Muscle of leg (tissue), 3 donors: ENCODE measurements at regions not wholly inside any gene's neighbourhood (a gene's known extent, or its start where the extent isn't known, plus 50 kb on each side); places are given as distances from the start of the nearest gene placed in this dataset.

ENCODE experiments used
- DNase-seq: peaks from one replicate; pipeline ENCODE4 v3.0.0; 2013
- H3K27ac ChIP-seq: one replicate; pipeline ENCODE4 v1.5.1; 2013; ENCODE audit warnings: mild to moderate bottlenecking, low read length, control low read depth
- H3K27me3 ChIP-seq: one replicate; pipeline ENCODE4 v1.6.1; 2013; ENCODE audit warnings: low read length; ENCODE audit not compliant: control insufficient read depth, insufficient read depth
- H3K36me3 ChIP-seq: one replicate; pipeline ENCODE4 v1.6.1; 2013; ENCODE audit warnings: low read length; ENCODE audit not compliant: control insufficient read depth, insufficient read depth
- H3K4me1 ChIP-seq: one replicate; pipeline ENCODE4 v1.6.1; 2013; ENCODE audit warnings: low read length; ENCODE audit not compliant: control insufficient read depth, insufficient read depth
- H3K4me3 ChIP-seq: one replicate; pipeline ENCODE4 v1.5.1; 2013; ENCODE audit warnings: low read length, control low read depth
- H3K9me3 ChIP-seq: replicated peaks from 2 replicates; pipeline ENCODE4 v1.6.1; 2013; ENCODE audit warnings: low read depth, low read length; ENCODE audit not compliant: control insufficient read depth
- WGBS: methylation state at CpG from one replicate; pipeline ENCODE4 v1.1.5; 2013; ENCODE audit warnings: missing lambda C conversion rate; ENCODE audit not compliant: insufficient coverage; 5-methylcytosine and 5-hydroxymethylcytosine counted together

GRCh38 chr15:66832664-66833063 lies 130.6 kb downstream of the SMAD6 start:
- peaks cover 8% of the 10 kb centered on the region for H3K4me1 ChIP-seq
- no peak overlapping the region for H3K27ac ChIP-seq
- DNase-seq, result peak; percentile 38
- H3K9me3 ChIP-seq, result peaks cover 4% of the 10 kb centered on the region
- peaks cover 2% of the 10 kb centered on the region for H3K27me3 ChIP-seq
- H3K4me3 ChIP-seq, result no peak overlapping the region
- 88% methylated on average over 1 of the region's 4 CpGs for WGBS
- H3K36me3 ChIP-seq, result no peaks in the 10 kb centered on the region

GRCh38 chr15:66833371-66833770 lies 131.3 kb downstream of the SMAD6 start:
- H3K36me3 ChIP-seq, result no peaks in the 10 kb centered on the region
- no peak overlapping the region for H3K4me3 ChIP-seq
- H3K4me1 ChIP-seq, result peaks cover 8% of the 10 kb centered on the region
- peaks cover 4% of the 10 kb centered on the region for H3K9me3 ChIP-seq
- DNase-seq, result no peak
- 79% methylated on average over 6 of the region's 8 CpGs for WGBS
- H3K27me3 ChIP-seq, result peaks cover 2% of the 10 kb centered on the region
- H3K27ac ChIP-seq, result no peak overlapping the region

GRCh38 chr15:66833803-66834202 lies 131.8 kb downstream of the SMAD6 start:
- no peak overlapping the region for H3K4me3 ChIP-seq
- peaks cover 4% of the 10 kb centered on the region for H3K9me3 ChIP-seq
- H3K27ac ChIP-seq, result no peak overlapping the region
- WGBS, result 93% methylated on average over 2 of the region's 5 CpGs
- DNase-seq, result no peak
- peaks cover 8% of the 10 kb centered on the region for H3K4me1 ChIP-seq
- H3K27me3 ChIP-seq, result peaks cover 2% of the 10 kb centered on the region
- H3K36me3 ChIP-seq, result no peaks in the 10 kb centered on the region

- no peak for DNase-seq
- no peak overlapping the region for H3K27ac ChIP-seq
Measured at GRCh38 chr15:66834881-66835878, 133.1 kb downstream of the SMAD6 start.

GRCh38 chr15:66836231-66837030 lies 134.4 kb downstream of the SMAD6 start:
- H3K27me3 ChIP-seq, result peaks cover 4% of the 10 kb centered on the region
- no peaks in the 10 kb centered on the region for H3K36me3 ChIP-seq
- H3K27ac ChIP-seq, result no peak overlapping the region
- no peak for DNase-seq
- H3K9me3 ChIP-seq, result peaks cover 4% of the 10 kb centered on the region
- H3K4me1 ChIP-seq, result peaks cover 8% of the 10 kb centered on the region
- WGBS, result 84% methylated on average over 7 of the region's 9 CpGs
- no peak overlapping the region for H3K4me3 ChIP-seq

More at GRCh38 chr15:66834881-66835878, 133.1 kb downstream of the SMAD6 start:
- no peak overlapping the region for H3K4me3 ChIP-seq
- peaks cover 4% of the 10 kb centered on the region for H3K9me3 ChIP-seq
- WGBS, result 54% methylated on average over 8 of the region's 11 CpGs
- H3K27me3 ChIP-seq, result peaks cover 2% of the 10 kb centered on the region
- peaks cover 8% of the 10 kb centered on the region for H3K4me1 ChIP-seq
- H3K36me3 ChIP-seq, result no peaks in the 10 kb centered on the region

GRCh38 chr15:66838202-66838601 lies 136.2 kb downstream of the SMAD6 start:
- Histone ChIP-seq H3K4me1 (peaks cover 20% of the 10 kb centered on the region), H3K36me3 (no peaks in the 10 kb centered on the region), H3K9me3 (peaks cover 4% of the 10 kb centered on the region), H3K27ac (no peak overlapping the region), H3K27me3 (peaks cover 12% of the 10 kb centered on the region), H3K4me3 (no peak overlapping the region)
- 55% methylated on average over 3 of the region's 7 CpGs for WGBS
- no peak for DNase-seq

GRCh38 chr15:66838671-66839239 lies 136.7 kb downstream of the SMAD6 start:
- Histone ChIP-seq H3K36me3 (no peaks in the 10 kb centered on the region), H3K9me3 (peaks cover 4% of the 10 kb centered on the region), H3K4me1 (peaks cover 23% of the 10 kb centered on the region), H3K4me3 (no peak overlapping the region), H3K27me3 (peaks cover 16% of the 10 kb centered on the region), H3K27ac (no peak overlapping the region)
- no CpG with 5 or more reads among the region's 5 CpGs for WGBS
- DNase-seq, result peak; percentile 67

- H3K4me1 ChIP-seq, result peaks cover 23% of the 10 kb centered on the region
- H3K4me3 ChIP-seq, result no peak overlapping the region
- DNase-seq, result no peak
- peaks cover 4% of the 10 kb centered on the region for H3K9me3 ChIP-seq
- 89% methylated on average over 3 of the region's 4 CpGs for WGBS
- peaks cover 16% of the 10 kb centered on the region for H3K27me3 ChIP-seq
- H3K36me3 ChIP-seq, result no peaks in the 10 kb centered on the region
- peak overlapping the region; percentile 32 for H3K27ac ChIP-seq
Measured at GRCh38 chr15:66839506-66840112, 137.6 kb downstream of the SMAD6 start.

- Histone ChIP-seq H3K36me3 (no peaks in the 10 kb centered on the region), H3K27ac (no peak overlapping the region), H3K27me3 (peaks cover 18% of the 10 kb centered on the region), H3K9me3 (no peaks in the 10 kb centered on the region), H3K4me3 (no peak overlapping the region), H3K4me1 (peaks cover 15% of the 10 kb centered on the region)
- WGBS, result 59% methylated on average over 3 of the region's 5 CpGs
- DNase-seq, result no peak
Measured at GRCh38 chr15:66840615-66841390, 138.8 kb downstream of the SMAD6 start.
